Right cardiac atrium (tissue), 5 donors: ENCODE measurements at regions not wholly inside any gene's neighbourhood (a gene's known extent, or its start where the extent isn't known, plus 50 kb on each side); places are given as distances from the start of the nearest gene placed in this dataset.
"Not testable (repeated sequence)": the region's sequence is repeated elsewhere in the genome, so short reads cannot be mapped to it uniquely, and the experiment has no call there.

Source experiments
- ATAC-seq, 2 donors: fragments of 200-7000 bp; cut with Tn5 transposase; one replicate each; pipeline versions ENCODE4 v1.8.0 to v1.9.1; 2020; ENCODE audit warnings: moderate library complexity in 2 of 2, mild to moderate bottlenecking in 1 of 2
- DNase-seq, 3 donors: peaks; one replicate each; pipeline ENCODE4 v3.0.0-alpha.2; 2020
- H3K27ac ChIP-seq: one replicate; pipeline ENCODE4 v1.5.1; 2013; ENCODE audit warnings: mild to moderate bottlenecking, low read length, control low read depth, moderate library complexity
- H3K27me3 ChIP-seq: one replicate; pipeline ENCODE4 v1.6.1; 2013; ENCODE audit not compliant: control insufficient read depth, insufficient read depth
- H3K4me1 ChIP-seq: one replicate; pipeline ENCODE4 v1.6.1; 2013; ENCODE audit warnings: low read length; ENCODE audit not compliant: control insufficient read depth, insufficient read depth
- H3K4me3 ChIP-seq: one replicate; pipeline ENCODE4 v1.5.1; 2013; ENCODE audit warnings: low read length, control low read depth
- H3K9me3 ChIP-seq: one replicate; pipeline ENCODE4 v1.6.1; 2013; ENCODE audit warnings: low read length; ENCODE audit not compliant: control insufficient read depth
- WGBS: extraction: QIAGEN DNeasy Blood & Tissue Kit; methylation state at CpG from one replicate; pipeline ENCODE4 v1.1.7; 2013; 5-methylcytosine and 5-hydroxymethylcytosine counted together
- intact Hi-C, 4 donors: fragments of 100-400 bp; cut with DNase I; formaldehyde crosslinking; loops; one replicate each; pipeline versions ENCODE4 v1.11.0 to v1.14.0; 2022 to 2023
- donor health status: healthy with polysubstance abuse.
- donor health status: DM: no; HTN: yes; CAD: no.
- donor health status: DM: no; HTN: no; CAD: no.
- donor health status: DM: no; HTN: yes; CAD: no; lungs with severe emphysema.
- donor health status: DM: yes; HTN: yes; CAD: no.

DNA sequence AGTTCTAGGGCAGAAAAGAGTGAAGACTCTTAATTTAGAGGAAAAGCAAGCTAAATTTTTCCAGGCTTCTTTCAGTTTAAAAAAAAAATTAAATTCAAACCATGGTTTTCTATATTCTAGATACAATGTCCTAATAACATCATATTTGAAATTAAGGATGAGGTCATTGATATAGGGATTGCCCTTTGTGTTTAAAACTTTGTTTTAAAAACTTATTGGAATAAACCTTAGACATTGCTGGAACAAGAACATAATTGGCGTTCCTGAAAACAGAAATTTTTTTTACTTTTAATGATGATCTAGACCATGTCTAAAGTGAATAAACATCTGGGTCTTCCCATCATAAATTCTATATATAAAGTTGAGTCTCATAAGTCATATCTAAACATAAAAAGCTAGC lies 859.4 kb upstream of the CHORDC1 start:
- Histone ChIP-seq H3K4me1 (no peaks in the 10 kb centered on the region), H3K9me3 (no peaks in the 10 kb centered on the region), H3K27ac (no peak overlapping the region), H3K4me3 (no peak overlapping the region), H3K27me3 (no peaks in the 10 kb centered on the region)
- intact Hi-C loops = no loop called here
- 73% methylated on average over 1 of the region's 1 CpG for WGBS
- ATAC-seq (no peak), DNase-seq (no peak)

DNA sequence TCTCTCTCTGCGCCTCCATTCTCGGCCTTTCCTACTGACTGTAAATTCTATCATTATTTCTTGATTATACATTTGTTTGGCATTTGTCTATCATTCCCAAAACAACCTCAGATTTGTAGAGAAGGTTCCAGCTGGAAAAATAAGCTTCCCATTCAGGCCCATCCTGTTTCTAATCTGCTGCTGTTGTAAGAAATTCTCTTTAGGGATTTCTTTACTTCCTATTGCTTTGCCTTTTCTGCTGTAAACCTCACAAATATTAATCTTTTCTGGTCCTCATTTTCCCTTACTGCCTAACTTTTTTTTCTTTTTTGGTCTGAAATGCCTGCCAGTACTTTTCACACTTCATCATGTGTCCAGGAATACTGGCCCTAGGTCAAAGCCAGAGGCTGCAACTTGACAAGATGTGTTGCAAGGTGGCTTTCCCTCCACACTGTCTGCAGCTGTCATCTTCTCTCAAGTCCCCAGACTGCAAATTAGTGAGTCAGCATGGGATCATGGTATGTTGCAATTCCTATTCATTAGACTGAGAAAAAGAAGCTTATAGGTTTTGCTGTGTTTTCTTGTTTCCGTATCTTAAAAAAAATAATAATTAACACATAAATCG lies 858.7 kb upstream of the CHORDC1 start:
- Histone ChIP-seq H3K27ac (no peak overlapping the region), H3K9me3 (no peaks in the 10 kb centered on the region), H3K4me3 (no peak overlapping the region), H3K4me1 (no peaks in the 10 kb centered on the region), H3K27me3 (no peaks in the 10 kb centered on the region)
- ATAC-seq = peak; percentile 68 to 78
- 48% methylated on average over 4 of the region's 4 CpGs for WGBS
- intact Hi-C loops = no loop called here
- DNase-seq = peak in 2 of 3 donors; percentile 29 to 37

DNA sequence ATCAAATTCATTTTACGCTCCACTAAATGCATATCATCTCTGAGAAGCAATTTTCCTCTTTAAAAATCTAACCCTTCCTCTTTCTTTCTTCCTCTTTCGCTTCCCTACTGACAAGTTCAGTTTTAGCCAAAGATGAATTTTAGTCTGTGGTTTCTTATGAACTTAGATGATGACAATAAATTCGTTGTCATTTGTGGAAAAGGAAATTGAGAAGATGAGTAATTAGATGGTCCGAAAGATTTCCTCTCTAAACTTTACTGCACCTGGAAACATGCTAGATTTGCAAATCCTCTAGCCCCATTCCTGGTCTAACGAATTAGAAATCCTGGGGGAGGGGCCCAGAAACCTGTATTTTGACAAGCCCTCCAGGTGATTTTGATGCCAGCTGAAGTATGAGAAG lies 855.4 kb upstream of the CHORDC1 start:
- intact Hi-C loops = no loop called here

DNA sequence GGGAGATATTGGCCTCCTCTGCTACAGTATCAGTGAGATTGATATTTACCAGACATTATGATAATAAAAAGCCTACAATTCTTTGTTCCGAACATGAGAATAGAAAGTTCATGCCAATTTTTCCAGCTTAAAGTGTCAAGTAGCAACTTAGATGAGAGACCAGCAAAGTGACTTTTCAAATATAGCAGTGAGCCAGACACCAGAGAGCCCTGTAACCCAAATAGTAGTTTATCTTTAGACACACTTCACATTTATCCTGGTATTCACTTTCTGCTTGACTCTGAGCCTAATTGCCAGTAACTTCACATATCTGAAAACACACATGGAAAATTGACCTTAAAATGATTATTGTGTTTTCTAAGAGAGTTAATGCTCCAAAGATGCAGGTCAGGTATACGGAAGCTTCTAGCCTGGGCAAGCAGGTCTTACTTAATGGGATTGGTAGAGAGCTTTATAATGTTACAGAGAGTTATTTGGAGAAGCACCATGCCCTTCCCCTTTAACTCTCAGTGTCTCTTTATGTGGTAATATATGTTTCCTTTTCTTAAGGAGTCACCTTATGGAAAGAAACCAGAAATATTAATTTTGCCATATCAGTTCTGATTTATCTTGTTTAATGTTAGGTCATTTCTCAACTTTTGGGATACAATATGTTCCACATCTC lies 852.3 kb upstream of the CHORDC1 start:
- no peak overlapping the region for H3K27ac ChIP-seq
- 37% methylated on average over 2 of the region's 2 CpGs for WGBS

More for the DNA sequence above, 855.4 kb upstream of the CHORDC1 start:
- Histone ChIP-seq H3K27ac (no peak overlapping the region), H3K9me3 (no peaks in the 10 kb centered on the region), H3K4me1 (no peaks in the 10 kb centered on the region), H3K27me3 (no peaks in the 10 kb centered on the region), H3K4me3 (no peak overlapping the region)
- ATAC-seq = no peak
- no peak for DNase-seq
- 72% methylated on average over 5 of the region's 5 CpGs for WGBS

DNA sequence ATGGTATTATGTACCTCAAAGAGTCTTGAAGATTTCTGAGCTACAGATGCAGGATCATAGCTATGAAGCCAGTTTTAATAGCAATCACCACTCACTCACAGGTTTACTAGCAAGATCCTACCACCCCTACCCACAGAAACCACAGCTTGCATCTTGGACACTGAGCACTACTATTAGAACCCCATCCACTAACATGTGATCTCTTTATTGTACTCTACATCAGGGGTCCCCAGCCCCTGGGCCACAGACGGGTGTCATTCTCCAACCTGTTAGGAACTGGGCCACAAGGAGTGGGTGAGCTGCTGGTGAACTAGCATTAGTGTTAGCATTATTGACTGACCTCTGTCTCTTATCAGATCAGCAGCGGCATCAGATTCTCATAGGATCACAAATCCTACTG lies 844.8 kb upstream of the CHORDC1 start:
- Histone ChIP-seq H3K4me1 (no peaks in the 10 kb centered on the region), H3K27ac (no peak overlapping the region), H3K27me3 (no peaks in the 10 kb centered on the region), H3K4me3 (no peak overlapping the region), H3K9me3 (no peaks in the 10 kb centered on the region)
- DNase-seq = peak in 1 of 3 donors; percentile 18
- ATAC-seq = no peak
- intact Hi-C loops = no loop called here
- 91% methylated on average over 2 of the region's 2 CpGs for WGBS

More for the DNA sequence above, 852.3 kb upstream of the CHORDC1 start:
- DNase-seq (no peak), ATAC-seq (peak; percentile 51 to 77)
- H3K4me1 ChIP-seq = no peaks in the 10 kb centered on the region
- no peaks in the 10 kb centered on the region for H3K27me3 ChIP-seq
- no peaks in the 10 kb centered on the region for H3K9me3 ChIP-seq
- intact Hi-C loops = no loop called here
- no peak overlapping the region for H3K4me3 ChIP-seq

DNA sequence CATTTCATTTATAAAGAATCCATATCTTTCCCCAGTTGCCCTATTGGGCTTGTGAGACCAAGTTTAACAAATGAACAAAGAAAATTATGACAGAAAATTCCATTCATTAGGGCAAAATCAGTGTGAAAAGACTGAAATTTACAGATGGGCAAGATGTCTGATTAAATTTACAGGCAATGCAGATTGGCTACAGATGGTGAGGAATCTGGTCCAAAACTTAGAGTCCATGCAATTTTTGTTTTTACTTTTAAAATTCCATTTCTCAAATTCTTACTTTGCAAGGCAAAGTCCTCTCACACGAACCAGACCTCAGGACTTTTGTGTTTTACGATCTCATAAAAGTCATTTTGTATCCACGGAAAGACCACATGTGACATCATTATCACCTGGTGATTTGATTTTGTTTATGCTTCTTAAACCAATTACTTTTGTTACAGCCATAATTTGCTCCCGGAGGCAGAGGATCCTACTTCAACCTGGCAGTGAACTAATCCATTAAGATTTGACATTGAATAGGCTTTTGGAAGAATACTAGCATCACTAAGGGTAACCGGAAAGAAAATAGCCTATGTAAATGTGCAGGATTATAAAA lies 843.7 kb upstream of the CHORDC1 start:
- WGBS = 80% methylated on average over 5 of the region's 5 CpGs
- intact Hi-C loops = no loop called here
- H3K9me3 ChIP-seq = no peaks in the 10 kb centered on the region
- H3K4me1 ChIP-seq = no peaks in the 10 kb centered on the region
- DNase-seq (no peak), ATAC-seq (no peak)
- no peaks in the 10 kb centered on the region for H3K27me3 ChIP-seq
- H3K4me3 ChIP-seq = no peak overlapping the region
- no peak overlapping the region for H3K27ac ChIP-seq

DNA sequence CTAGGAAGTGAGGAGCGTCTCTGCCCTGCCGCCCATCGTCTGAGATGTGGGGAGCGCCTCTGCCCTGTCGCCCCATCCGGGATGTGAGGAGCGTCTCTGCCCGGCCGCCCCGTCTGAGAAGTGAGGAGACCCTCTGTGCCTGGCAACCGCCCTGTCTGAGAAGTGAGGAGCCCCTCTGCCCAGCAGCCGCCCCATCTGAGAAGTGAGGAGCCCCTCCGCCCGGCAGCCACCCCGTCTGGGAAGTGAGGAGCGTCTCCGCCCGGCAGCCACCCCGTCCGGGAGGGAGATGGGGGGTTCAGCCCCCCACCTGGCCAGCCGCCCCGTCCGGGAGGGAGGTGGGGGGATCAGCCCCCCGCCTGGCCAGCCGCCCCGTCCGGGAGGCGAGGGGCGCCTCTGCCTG lies 840.5 kb upstream of the CHORDC1 start:
- 98% methylated on average over 29 of the region's 29 CpGs for WGBS
- H3K27ac ChIP-seq = not testable (repeated sequence)

DNA sequence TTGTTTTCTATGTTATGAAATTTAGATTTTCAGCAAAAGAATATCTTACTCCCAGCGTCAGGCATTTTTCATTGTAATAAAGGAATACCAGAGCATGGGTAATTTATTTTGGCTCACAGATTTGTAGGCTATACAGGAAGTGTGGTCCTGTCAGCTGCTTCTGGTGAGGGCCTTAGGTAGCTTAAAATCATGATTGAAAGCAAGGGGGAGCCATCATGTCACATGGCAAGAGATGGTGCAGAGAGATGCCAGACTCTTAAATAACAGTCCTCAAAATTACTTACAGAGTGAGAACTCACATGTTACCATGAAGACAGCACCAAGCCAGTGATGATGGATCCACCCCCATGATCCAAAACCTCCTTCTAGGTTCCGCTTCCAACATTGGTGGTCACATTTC lies 825.0 kb upstream of the CHORDC1 start:
- WGBS = 81% methylated on average over 2 of the region's 2 CpGs
- no peak for DNase-seq
- no peak overlapping the region for H3K4me3 ChIP-seq
- no peaks in the 10 kb centered on the region for H3K4me1 ChIP-seq
- H3K27me3 ChIP-seq = no peaks in the 10 kb centered on the region
- no peaks in the 10 kb centered on the region for H3K9me3 ChIP-seq
- no peak for ATAC-seq
- intact Hi-C loops = no loop called here
- H3K27ac ChIP-seq = no peak overlapping the region

More for the DNA sequence above, 840.5 kb upstream of the CHORDC1 start:
- DNase-seq = peak in 1 of 3 donors; percentile 28
- intact Hi-C loops, H3K4me1 ChIP-seq, ATAC-seq, H3K27me3 ChIP-seq, H3K4me3 ChIP-seq, H3K9me3 ChIP-seq: not testable (repeated sequence)

DNA sequence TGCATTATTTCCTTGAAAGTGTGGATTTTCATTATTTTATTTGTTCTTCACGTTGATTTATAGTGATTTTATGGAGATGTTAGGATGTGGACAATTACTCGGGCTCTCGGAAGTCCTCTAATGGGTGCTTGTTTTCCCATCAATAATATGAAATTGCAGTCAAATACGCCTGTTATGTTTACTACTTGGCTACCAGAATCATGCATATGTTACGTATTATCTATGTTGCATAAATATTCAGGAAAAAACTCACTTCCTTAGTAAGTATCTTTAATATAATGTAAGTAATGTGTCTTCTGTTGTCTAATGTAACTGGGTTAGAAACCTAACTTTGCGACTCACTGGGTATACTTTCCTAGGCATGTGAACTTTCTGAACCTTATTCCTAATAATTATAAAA lies 823.4 kb upstream of the CHORDC1 start:
- no peaks in the 10 kb centered on the region for H3K4me1 ChIP-seq
- DNase-seq (no peak), ATAC-seq (no peak)
- no peaks in the 10 kb centered on the region for H3K27me3 ChIP-seq
- 85% methylated on average over 6 of the region's 6 CpGs for WGBS
- intact Hi-C loops = no loop called here
- H3K27ac ChIP-seq = no peak overlapping the region
- no peak overlapping the region for H3K4me3 ChIP-seq
- no peaks in the 10 kb centered on the region for H3K9me3 ChIP-seq

DNA sequence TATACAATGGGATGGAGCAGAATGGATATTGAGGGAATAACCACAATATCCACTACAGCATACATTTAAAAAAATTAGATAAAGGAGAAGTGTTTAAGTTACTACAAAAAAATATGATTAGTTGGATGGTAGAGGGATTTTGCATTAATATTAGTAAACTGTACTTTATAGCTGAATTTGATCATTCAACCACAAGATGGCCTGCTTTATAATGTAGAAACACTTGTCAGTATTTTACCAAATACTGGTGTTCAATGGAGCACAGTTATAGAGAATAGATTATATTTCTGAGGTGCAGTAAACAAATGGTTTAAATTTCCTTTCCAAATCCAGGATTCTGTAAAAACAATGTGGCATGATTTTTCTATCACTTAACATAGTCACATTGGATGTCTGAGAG lies 818.8 kb upstream of the CHORDC1 start:
- Histone ChIP-seq H3K9me3 (no peaks in the 10 kb centered on the region), H3K4me3 (no peak overlapping the region), H3K27ac (no peak overlapping the region), H3K27me3 (no peaks in the 10 kb centered on the region), H3K4me1 (no peaks in the 10 kb centered on the region)
- DNase-seq (no peak), ATAC-seq (no peak)
- intact Hi-C loops = no loop called here

DNA sequence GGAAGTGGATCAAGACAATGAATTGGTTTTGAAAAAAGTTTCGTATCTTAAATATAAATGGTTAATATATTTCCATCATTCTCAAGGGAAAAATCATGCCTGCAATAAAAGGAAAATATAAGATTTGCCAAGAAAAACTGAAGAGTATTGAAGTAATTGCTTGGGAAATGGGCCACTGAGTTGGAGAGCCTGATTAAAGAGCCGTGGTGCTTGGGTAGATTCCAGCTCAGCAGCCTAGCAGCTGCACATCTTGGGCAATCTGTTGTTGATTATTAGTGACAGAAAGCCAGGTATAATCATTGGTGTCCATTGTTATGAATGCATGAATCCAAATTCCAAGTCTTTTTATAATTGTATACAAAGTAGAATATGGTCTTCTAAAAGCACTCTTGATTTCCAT lies 800.9 kb upstream of the CHORDC1 start:
- intact Hi-C loops = no loop called here
- DNase-seq = no peak
- Histone ChIP-seq H3K27ac (no peak overlapping the region), H3K4me3 (no peak overlapping the region), H3K27me3 (no peaks in the 10 kb centered on the region), H3K9me3 (no peaks in the 10 kb centered on the region), H3K4me1 (no peaks in the 10 kb centered on the region)
- WGBS = 32% methylated on average over 2 of the region's 2 CpGs
- no peak for ATAC-seq
